ENCODE measurements at regions not wholly inside any gene's neighbourhood (a gene's known extent, or its start where the extent isn't known, plus 50 kb on each side); places are given as distances from the start of the nearest gene placed in this dataset.

DNA sequence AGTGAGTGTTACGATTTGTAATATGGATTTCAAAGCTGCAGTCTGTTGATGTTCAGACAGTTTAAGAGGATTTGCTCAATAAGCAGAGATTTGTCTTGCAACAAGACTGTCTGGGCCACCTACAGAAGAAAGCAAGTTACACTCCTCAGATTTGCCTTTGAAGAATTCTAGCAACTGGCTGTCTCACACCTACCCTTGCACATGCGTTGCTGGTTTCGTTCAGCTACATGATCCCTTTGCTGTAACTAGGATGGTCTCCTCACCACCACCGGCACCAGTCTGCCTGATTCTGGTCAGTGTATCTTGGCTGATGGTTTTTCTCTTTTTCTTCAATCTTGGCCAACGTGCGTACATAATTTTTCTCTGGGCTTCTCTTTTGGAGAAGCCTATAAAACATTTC, 172.7 kb upstream of the LCORL start:
- 55 to 74% (median 57%) methylated on average over 6 of the region's 6 CpGs for WGBS, 5 donors
- intact Hi-C loops (cut with DNase I; ENCODE audit: low total_unique reads): no loop called here

DNA sequence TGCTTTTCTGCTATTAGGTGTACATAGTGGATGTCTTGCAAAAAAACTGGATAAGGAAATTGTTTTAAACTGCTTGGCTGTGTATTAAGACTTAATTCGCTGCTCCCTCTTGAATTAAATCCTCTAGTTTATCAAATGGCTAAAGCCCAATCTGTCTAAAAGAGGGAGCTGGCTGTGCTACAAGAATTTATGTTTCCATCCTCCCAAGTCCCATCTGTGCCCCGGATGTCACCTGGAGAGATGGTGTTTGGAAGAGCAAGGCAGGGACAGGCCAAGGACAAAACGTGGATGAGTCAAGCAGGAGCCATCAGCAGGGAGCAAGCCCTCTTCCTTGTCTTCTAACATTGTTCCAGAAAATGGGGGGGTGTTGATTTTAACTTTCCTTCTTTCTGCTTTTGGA, 171.3 kb upstream of the LCORL start:
- no peaks in the 10 kb centered on the region for H3K9me3 ChIP-seq
- H3K27me3 ChIP-seq (replicated peaks in 1 of 7): peaks cover 0 to 7% (median 0%) of the 10 kb centered on the region in 7 donors
- DNase-seq: no peak
- no peak overlapping the region for H3K4me3 ChIP-seq
- H3K4me1 ChIP-seq: no peaks in the 10 kb centered on the region
- H3K36me3 ChIP-seq: no peaks in the 10 kb centered on the region
- TF ChIP-seq, protein P1, sequence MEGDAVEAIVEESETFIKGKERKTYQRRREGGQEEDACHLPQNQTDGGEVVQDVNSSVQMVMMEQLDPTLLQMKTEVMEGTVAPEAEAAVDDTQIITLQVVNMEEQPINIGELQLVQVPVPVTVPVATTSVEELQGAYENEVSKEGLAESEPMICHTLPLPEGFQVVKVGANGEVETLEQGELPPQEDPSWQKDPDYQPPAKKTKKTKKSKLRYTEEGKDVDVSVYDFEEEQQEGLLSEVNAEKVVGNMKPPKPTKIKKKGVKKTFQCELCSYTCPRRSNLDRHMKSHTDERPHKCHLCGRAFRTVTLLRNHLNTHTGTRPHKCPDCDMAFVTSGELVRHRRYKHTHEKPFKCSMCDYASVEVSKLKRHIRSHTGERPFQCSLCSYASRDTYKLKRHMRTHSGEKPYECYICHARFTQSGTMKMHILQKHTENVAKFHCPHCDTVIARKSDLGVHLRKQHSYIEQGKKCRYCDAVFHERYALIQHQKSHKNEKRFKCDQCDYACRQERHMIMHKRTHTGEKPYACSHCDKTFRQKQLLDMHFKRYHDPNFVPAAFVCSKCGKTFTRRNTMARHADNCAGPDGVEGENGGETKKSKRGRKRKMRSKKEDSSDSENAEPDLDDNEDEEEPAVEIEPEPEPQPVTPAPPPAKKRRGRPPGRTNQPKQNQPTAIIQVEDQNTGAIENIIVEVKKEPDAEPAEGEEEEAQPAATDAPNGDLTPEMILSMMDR (IDR thresholded peaks at IDR 0.05 in 8 of 11, conservative IDR thresholded peaks at IDR 0.05 in 3 of 11): no peak
- TF ChIP-seq POLR2A (IDR thresholded peaks at IDR 0.05): no peak
- WGBS, 5 donors: 55 to 69% (median 62%) methylated on average over 3 of the region's 3 CpGs
- intact Hi-C loops (cut with DNase I; ENCODE audit: low total_unique reads): no loop called here
- H3K27ac ChIP-seq: no peak overlapping the region

More for the DNA sequence above, 172.7 kb upstream of the LCORL start:
- no peak for TF ChIP-seq POLR2A (IDR thresholded peaks at IDR 0.05)
- no peaks in the 10 kb centered on the region for H3K36me3 ChIP-seq
- no peak for DNase-seq
- H3K4me1 ChIP-seq: no peaks in the 10 kb centered on the region
- no peaks in the 10 kb centered on the region for H3K9me3 ChIP-seq
- H3K4me3 ChIP-seq: no peak overlapping the region
- H3K27me3 ChIP-seq (replicated peaks in 1 of 7): peaks cover 0 to 7% (median 0%) of the 10 kb centered on the region in 7 donors
- no peak overlapping the region for H3K27ac ChIP-seq

DNA sequence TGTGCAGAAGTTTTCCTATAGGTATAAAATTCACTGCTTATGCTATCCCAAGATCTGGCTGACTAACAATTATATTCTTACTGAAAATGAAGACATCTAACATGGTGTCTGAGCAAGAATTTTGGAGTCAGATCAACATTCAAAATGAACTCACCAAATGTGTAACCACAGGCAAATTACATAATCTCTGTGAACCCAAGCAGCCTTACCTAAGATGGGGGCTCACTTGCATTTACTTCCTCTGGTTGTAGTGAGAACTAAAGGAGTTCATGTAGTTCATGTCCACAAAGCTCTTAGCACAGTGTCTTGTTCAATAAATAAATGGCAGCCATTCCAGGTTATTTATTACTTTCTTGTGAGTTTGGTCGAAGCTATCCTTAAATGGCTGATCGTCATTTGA, 163.9 kb upstream of the LCORL start:
- no peak for DNase-seq
- Histone ChIP-seq H3K9me3 (no peaks in the 10 kb centered on the region), H3K27me3 (replicated peaks in 1 of 7) (no peaks in the 10 kb centered on the region), H3K36me3 (no peaks in the 10 kb centered on the region), H3K4me3 (no peak overlapping the region), H3K4me1 (no peaks in the 10 kb centered on the region), H3K27ac (no peak overlapping the region)
- intact Hi-C loops (cut with DNase I; ENCODE audit: low total_unique reads): no loop called here
- TF ChIP-seq POLR2A (IDR thresholded peaks at IDR 0.05) (no peak), POLR2AphosphoS5 (IDR thresholded peaks at IDR 0.05) (no peak)
- 89 to 96% (median 95%) methylated on average over 2 of the region's 2 CpGs for whole genome bisulfite sequencing, 5 donors

DNA sequence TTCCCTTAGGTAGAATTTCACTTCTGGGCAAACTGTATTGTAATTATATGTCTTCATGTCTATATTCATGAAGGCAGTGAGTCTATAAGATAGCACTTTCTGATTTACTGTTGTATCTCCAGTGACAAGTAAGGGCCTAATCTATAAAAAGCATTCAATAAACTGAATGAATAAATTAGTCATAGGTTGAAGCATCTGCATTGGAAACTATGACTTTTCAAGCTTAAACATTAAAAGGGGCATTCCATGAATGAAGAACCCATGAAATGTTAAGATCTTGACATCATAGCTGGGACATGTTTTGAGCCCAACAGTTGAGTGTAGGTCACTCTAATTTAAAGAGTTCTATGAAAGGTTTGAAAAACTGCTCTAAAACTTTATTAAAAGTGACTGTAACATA, 159.3 kb upstream of the LCORL start:
- DNase-seq: no peak
- H3K36me3 ChIP-seq: no peaks in the 10 kb centered on the region
- H3K4me1 ChIP-seq: no peaks in the 10 kb centered on the region
- H3K9me3 ChIP-seq: peaks cover 0 to 5% (median 0%) of the 10 kb centered on the region in 8 donors
- intact Hi-C loops (cut with DNase I; ENCODE audit: low total_unique reads): no loop called here
- TF ChIP-seq, protein P1 (IDR thresholded peaks at IDR 0.05 in 8 of 11, conservative IDR thresholded peaks at IDR 0.05 in 3 of 11): no peak
- TF ChIP-seq POLR2AphosphoS5 (IDR thresholded peaks at IDR 0.05) (no peak), POLR2A (IDR thresholded peaks at IDR 0.05) (no peak)
- H3K4me3 ChIP-seq: no peak overlapping the region
- H3K27me3 ChIP-seq (replicated peaks in 1 of 7): no peaks in the 10 kb centered on the region
- H3K27ac ChIP-seq: no peak overlapping the region

DNA sequence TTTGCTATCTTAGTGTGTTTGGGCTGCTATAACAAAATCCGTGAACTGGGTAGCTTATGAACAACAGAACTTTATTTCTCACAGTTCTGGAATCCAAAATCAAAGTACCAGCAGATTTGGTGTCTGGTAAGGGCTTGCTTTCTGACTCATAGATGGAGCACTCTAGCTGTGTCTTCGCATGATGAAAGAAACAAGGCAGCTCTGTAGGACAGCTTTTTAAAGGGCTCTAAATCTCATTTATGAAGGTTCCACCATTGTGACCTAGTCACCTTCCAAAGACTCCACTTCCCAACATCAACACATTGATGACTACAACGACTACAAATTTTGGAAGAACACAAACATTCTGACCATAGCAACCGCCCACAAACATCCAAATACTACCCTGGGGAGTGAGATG, 158.6 kb upstream of the LCORL start:
- H3K4me1 ChIP-seq: no peaks in the 10 kb centered on the region
- no peak for DNase-seq
- H3K9me3 ChIP-seq: peaks cover 0 to 5% (median 0%) of the 10 kb centered on the region in 8 donors
- TF ChIP-seq, protein P1 (IDR thresholded peaks at IDR 0.05 in 8 of 11, conservative IDR thresholded peaks at IDR 0.05 in 3 of 11): no peak
- TF ChIP-seq POLR2A (IDR thresholded peaks at IDR 0.05) (no peak), POLR2AphosphoS5 (IDR thresholded peaks at IDR 0.05) (no peak)
- no peak overlapping the region for H3K4me3 ChIP-seq
- H3K27ac ChIP-seq: no peak overlapping the region
- intact Hi-C loops (cut with DNase I; ENCODE audit: low total_unique reads): no loop called here
- no peaks in the 10 kb centered on the region for H3K27me3 ChIP-seq (replicated peaks in 1 of 7)
- 66 to 85% (median 76%) methylated on average over 4 of the region's 4 CpGs for WGBS, 5 donors
- no peaks in the 10 kb centered on the region for H3K36me3 ChIP-seq
